COLO668 (cell line): ENCODE measurements at regions not wholly inside any gene's neighbourhood (a gene's known extent, or its start where the extent isn't known, plus 50 kb on each side); places are given as distances from the start of the nearest gene placed in this dataset.
"Not testable (repeated sequence)": the region's sequence is repeated elsewhere in the genome, so short reads cannot be mapped to it uniquely, and the experiment has no call there.

Experiments used
- DNase-seq: peaks from one replicate; lab custom pipeline; 2025; ENCODE audit not compliant: unreplicated experiment; lab: John Stamatoyannopoulos, UW

DNA sequence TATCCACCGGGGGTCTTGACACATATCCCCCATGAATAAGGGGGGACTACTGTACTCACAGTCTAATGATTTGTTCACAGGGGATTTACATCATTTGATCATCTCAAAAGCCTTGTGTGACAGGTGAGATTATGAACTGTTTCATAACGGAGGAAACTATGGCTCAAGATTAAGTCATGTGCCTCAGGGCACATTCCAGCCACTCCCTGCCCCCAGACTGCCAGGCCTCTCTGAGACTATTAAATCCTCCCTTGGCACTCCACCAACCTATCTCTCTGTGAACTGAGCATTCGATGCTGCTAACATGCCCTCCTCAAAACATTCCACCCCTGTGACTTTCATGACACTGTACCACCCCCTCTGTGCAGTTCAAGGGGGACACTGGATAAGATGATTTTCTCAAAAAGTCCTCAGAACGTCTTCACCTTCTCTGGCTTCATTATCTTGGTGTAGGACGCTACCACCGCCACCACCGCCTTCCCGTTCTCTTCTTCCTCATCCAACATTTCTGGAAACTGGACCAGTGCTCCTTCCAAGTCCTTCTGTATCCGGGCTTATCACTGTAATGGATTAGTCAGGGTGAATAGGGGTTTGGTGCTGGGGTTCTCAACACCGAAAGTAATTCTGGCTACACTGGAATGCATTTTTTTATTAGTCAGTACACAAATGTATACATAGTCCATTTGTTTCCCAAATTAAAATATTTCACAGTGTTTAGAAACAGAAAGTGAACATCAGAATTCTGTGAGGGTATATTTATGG lies 169.6 kb downstream of the KCNS3 start:
- no peak for DNase-seq

DNA sequence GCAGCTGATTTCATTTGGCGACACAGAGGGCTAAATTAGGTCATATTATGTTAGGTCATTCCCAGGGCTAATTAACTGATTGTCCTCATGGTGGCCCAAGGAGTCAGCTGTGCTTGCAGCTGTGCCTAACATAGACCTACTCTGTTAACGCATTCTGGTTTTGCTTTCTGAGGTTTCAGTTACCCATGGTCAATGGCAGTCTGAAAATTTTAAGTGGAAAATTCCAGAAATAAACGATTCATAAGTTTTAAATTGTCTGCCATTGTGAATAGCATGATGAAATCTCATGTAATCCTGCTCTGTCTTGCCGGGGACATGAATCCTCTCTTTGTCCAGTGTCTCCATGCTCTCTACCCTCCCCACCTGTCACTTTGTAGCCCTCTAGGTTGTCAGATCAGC lies 168.7 kb downstream of the KCNS3 start:
- no peak for DNase-seq

DNA sequence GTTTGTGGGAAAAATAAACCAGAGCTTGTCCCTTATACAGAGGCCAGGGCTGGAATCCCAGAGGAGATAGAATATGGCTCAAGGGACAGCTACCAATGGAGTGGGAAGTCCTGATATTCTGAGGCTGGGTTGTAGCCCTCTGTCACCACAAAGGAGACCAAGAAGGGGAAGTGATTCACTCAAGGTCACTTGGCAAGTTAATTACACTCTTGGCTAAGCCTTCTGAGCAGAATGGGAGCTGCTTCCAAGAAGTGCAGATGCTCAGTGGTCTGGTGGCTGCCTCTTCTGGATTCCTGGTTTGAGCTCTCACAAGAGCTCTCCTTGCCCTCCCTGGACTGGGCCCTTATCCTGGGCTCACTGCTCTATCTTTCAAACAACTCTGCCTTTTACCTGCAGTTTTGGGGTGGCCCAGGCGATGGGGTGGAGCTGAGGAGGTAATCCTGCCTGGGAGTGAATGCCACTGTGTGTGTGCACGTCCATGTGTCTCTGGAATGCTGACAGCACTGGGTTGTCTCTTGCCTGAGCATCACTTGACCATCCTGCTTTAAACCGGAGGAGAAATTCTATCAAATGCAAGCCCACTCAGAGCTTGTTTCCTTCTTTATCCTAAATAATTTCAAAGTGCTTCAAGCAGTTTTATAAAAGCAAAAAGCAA lies 168.2 kb downstream of the KCNS3 start:
- no peak for DNase-seq

DNA sequence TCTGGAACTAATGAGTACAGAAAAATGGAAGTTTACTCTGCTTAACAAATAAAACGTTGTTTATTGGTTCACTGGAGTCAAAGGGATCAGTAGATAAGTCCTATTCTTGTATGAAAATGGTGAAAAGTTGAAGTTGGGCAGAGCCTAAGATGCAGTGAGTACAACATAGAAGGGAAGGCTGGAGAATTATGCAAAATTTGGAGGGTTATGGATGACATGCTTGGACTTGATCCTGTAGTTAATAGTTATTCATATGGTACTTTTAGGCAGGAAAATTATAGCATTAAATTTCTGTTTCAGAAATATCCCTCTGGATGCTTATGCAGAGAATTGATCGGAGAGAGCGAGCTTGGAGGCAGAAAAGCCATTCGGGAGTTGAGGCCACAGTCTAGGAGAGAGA lies 167.6 kb downstream of the KCNS3 start:
- DNase-seq, result no peak

DNA sequence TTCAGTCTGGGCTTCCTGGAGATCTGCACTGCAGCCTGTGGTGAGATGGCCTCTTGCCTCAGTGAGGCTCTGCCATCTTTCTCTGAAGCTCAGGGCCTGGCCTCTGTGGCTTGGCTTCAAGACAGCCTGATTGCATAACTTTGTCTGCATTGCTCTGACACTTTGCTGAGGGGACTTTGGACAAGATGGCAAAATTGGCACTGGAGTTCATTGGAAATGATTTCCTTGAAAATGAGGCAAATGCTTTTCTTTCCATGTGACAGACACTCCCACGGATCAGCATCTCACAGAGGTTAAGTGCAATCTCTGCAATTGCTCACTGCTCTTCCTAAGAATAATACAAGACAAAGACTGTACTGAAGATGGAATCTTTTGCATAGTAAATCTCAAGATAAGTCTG lies 166.8 kb downstream of the KCNS3 start:
- no peak for DNase-seq

DNA sequence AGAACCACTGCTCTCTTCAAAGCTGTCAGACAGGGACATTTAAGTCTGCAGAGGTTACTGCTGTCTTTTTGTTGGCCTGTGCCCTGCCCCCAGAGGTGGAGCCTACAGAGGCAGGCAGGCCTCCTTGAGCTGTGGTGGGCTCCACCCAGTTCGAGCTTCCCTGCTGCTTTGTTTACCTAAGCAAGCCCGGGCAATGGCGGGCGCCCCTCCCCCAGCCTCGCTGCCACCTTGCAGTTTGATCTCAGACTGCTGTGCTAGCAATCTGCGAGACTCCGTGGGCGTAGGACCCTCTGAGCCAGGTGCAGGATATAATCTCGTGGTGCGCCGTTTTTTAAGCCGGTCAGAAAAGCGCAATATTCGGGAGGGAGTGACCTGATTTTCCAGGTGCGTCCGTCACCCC lies 138.9 kb downstream of the KCNS3 start:
- not testable (repeated sequence) for DNase-seq

DNA sequence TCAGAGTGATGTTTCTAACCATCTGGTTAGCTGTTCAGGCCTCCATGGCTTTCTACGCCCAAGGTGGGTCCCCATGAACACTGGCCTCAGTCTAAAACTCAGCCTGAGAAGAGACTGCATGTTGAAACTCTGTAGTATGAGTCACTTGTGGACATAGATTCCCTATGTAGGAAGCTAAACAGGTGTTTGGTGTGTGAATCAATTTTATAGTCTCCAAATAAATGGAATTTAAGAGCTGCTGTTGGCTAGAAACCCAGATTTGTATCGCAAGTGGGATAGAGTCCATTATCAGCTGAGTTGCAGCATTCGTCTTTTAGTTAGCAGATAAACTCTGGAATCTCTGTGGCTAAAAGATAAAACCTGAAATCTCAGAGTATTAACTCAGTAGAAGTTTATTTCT lies 131.4 kb downstream of the KCNS3 start:
- no peak for DNase-seq

DNA sequence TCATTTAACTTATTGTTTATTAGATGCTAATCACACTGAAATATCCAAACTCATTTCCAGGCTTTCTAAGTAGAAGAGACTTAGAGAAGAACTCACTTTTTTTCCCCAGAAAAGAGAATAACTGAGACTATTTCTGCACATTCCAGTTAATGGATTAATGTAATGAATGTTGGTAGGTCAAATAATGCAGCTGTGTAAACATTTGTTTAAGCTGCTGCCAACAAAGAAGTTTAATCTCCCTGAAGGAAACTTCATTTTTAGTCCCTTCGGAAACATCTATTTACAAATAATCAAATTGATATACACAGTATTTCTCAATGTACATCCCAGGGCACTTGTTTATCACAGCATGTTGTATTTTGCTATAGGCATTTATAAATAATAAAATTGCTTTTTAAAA lies 126.9 kb downstream of the KCNS3 start:
- DNase-seq, result no peak

DNA sequence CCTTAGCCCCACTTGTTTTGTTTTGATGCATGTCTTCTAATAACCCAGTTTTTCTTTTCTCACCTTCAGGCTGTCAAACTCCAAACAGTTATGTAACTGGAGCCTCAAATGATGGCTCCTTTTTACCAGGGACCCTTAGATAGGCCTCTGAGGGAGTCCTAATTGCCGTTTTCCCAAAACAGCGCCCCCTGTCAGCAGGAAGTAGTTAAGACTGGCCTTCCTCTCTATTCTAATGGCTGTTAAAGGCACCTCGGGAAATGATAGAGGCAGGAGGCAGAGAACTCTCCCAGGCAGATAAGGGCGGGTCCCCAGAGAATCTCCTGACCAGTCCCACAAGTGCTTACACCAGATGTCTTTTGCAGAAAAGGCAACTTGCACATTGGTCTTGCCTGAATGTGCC lies 123.2 kb downstream of the KCNS3 start:
- no peak for DNase-seq

DNA sequence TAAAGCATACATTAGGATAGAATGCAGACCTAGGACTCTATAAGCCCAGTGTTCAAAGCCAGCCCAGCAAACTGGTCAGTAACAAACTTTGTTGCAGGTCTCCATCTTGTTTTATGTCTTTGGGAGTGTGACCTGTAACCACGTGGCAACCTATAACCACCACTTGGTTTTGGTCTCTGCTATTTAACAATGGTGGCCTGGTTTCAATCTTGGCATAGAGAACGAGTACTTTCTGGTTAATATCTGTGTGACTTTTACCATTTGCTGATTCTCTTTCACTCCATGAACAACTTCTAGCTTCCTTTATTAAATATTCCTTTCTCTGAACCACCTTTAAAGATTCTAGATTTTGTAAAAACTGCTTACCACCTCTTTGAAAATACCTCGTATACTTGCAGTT lies 118.5 kb downstream of the KCNS3 start:
- DNase-seq, result no peak

DNA sequence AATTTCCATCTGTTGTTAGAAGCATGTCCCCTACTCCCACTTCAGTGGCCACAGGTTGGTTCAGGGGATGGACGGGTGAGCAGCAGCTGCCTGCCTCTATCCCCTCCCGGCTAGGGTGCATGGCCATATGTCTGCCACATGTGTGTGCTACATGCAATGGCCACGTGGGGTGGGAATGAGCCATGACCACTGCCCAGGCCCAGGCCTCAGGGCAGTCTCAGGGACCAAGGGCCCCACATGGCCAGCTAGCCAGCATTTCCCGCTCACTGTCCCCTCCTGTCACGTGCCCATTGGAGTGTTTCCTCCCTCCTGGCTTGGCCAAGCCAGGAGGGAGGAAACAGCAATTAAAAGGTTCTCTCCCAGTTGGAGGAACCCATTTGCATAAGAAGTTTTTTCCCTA lies 117.1 kb downstream of the KCNS3 start:
- no peak for DNase-seq
